ENCODE measurements at regions not wholly inside any gene's neighbourhood (a gene's known extent, or its start where the extent isn't known, plus 50 kb on each side); places are given as distances from the start of the nearest gene placed in this dataset.

- Histone ChIP-seq H3K9ac (ENCODE audit: insufficient read depth in 1 of 2, low read depth in 2 of 2, low read length in 2 of 2) (no peak overlapping the region), H4K20me1 (replicated peaks; ENCODE audit: control insufficient read depth, insufficient read depth, low read length) (no peaks in the 10 kb centered on the region), H3K27ac (ENCODE audit: extremely low read depth, low read depth, low read length) (no peak overlapping the region), H3K4me3 (no peak overlapping the region), H3K4me1 (replicated peaks in 1 of 2; ENCODE audit: control insufficient read depth in 2 of 2, insufficient read depth in 2 of 2, low read length in 2 of 2) (no peaks in the 10 kb centered on the region), H2AFZ (ENCODE audit: low read depth, low read length) (0 out of 2 replicates have a peak overlapping the region, but pooled peaks have one; percentile 2), H3K9me3 (replicated peaks; ENCODE audit: control insufficient read depth, insufficient read depth, low read depth, low read length) (no peaks in the 10 kb centered on the region), H3K9me1 (ENCODE audit: control insufficient read depth, insufficient read depth, low read length) (no peaks in the 10 kb centered on the region), H3K27me3 (ENCODE audit: control insufficient read depth in 2 of 2, insufficient read depth in 2 of 2, low read length in 2 of 2) (peaks cover 0 to 17% of the 10 kb centered on the region in 2 experiments; a peak in 2 of 5 replicates), H3K4me2 (ENCODE audit: insufficient read depth, low read length) (no peak overlapping the region), H3K36me3 (ENCODE audit: control insufficient read depth, insufficient read depth, low read length) (no peaks in the 10 kb centered on the region), H3K79me2 (ENCODE audit: control insufficient read depth, insufficient read depth, low read length) (no peaks in the 10 kb centered on the region)
- ChIA-PET POLR2A (no interaction called here), CTCF (ENCODE audit: low intra/inter-chr PET ratio) (no interaction called here)
- in situ Hi-C loops (cut with MboI) = no loop called here
- DNase-seq (ENCODE audit: extremely low read depth in 1 of 4, low spot score in 3 of 4) (no peak), ATAC-seq (peak; percentile 28; the same call in 1 of the 3 replicates), FAIRE-seq (no peak)
- intact Hi-C loops (cut with micrococcal nuclease) = no loop called here
- BruUV-seq (replicated peaks) = no TSS peak
- 1% methylated on average over 7 of the region's 7 CpGs for WGBS (ENCODE audit: insufficient coverage, low coverage, missing lambda C conversion rate)
- TF ChIP-seq CEBPG (CRISPR knock-in tag; IDR thresholded peaks at IDR 0.05) (no peak), CEBPG (tag; conservative IDR thresholded peaks at IDR 0.05 in 1 of 2, IDR thresholded peaks at IDR 0.05 in 1 of 2) (peak; percentile 36 to 62; a peak in 3 of 4 replicates), NFIX (CRISPR knock-in tag; IDR thresholded peaks at IDR 0.05; ENCODE audit: low read depth) (no peak), ZBTB17 (CRISPR knock-in tag; IDR thresholded peaks at IDR 0.05) (no peak), MGA (IDR thresholded peaks at IDR 0.05) (peak; percentile 14; the same call in 1 of the 2 replicates), TAF1 (IDR thresholded peaks at IDR 0.05; ENCODE audit: control insufficient read depth, extremely low read depth, insufficient read depth, low read length, severe bottlenecking) (no peak), USF1 (CRISPR knock-in tag; IDR thresholded peaks at IDR 0.05) (no peak), MCM3 (IDR thresholded peaks at IDR 0.05) (no peak), IRF2 (CRISPR knock-in tag; IDR thresholded peaks at IDR 0.05) (no peak), SMARCC2 (IDR thresholded peaks at IDR 0.05; ENCODE audit: low read depth) (no peak), TBP (optimal IDR thresholded peaks at IDR 0.05; ENCODE audit: low read depth, low read length) (no peak), ATF1 (CRISPR knock-in tag; IDR thresholded peaks at IDR 0.05) (no peak), ATF1 (tag; IDR thresholded peaks at IDR 0.05) (no peak)
Observed at GRCh38 chr10:4061441-4061951, 276.5 kb upstream of the KLF6 start.

All from K562 (cell line).